PC-9 (cell line): ENCODE measurements at regions not wholly inside any gene's neighbourhood (a gene's known extent, or its start where the extent isn't known, plus 50 kb on each side); places are given as distances from the start of the nearest gene placed in this dataset.

Experiments used
- BruUV-seq: library from RNA; stranded (reverse); fragments of 400-500 nt; replicated peaks from 2 replicates; lab custom pipeline; 2021; lab: Mats Ljungman, UMichigan
- CTCF ChIA-PET: fragments of 300-600 bp; sonication (Branson Sonifier 250); formaldehyde crosslinking; loops from one replicate; lab custom pipeline; 2022; ENCODE audit warnings: antibody characterized with exemption; lab: Charles Lee
- POLR2A ChIA-PET: fragments of 300-600 bp; sonication (Branson Sonifier 250); formaldehyde crosslinking; loops from one replicate; lab custom pipeline; 2022; ENCODE audit warnings: antibody characterized with exemption; ENCODE audit not compliant: unreplicated experiment; lab: Charles Lee
- DNase-seq, 2 experiments: peaks; one replicate each; pipeline versions ENCODE4 v3.0.0 to v3.0.0-alpha.2; 2015 to 2022; ENCODE audit warnings: mixed read lengths in 1 of 2
- H2AFZ ChIP-seq: fragments of 200-600 bp; sonication (generic); 2 replicates; pipeline ENCODE4 v1.8.1; 2017; ENCODE audit warnings: antibody characterized with exemption
- H3F3A ChIP-seq: fragments of 200-600 bp; sonication (generic); 2 replicates; pipeline ENCODE4 v1.8.1; 2017; ENCODE audit warnings: antibody characterized with exemption, mild to moderate bottlenecking, low read depth; ENCODE audit not compliant: insufficient read depth
- H3K27ac ChIP-seq: fragments of 200-600 bp; sonication (generic); 2 replicates; pipeline ENCODE4 v1.6.1; 2016; ENCODE audit warnings: mixed run types
- H3K27me3 ChIP-seq: fragments of 200-600 bp; sonication (generic); 2 replicates; pipeline ENCODE4 v1.6.1; 2016; ENCODE audit warnings: low read depth, mixed run types; ENCODE audit not compliant: insufficient read depth
- H3K36me3 ChIP-seq: fragments of 200-600 bp; sonication (generic); 2 replicates; pipeline ENCODE4 v1.6.1; 2016; ENCODE audit warnings: low read depth, mixed run types
- H3K4me1 ChIP-seq: fragments of 200-600 bp; sonication (generic); replicated peaks from 2 replicates; pipeline ENCODE4 v1.6.1; 2016; ENCODE audit warnings: mixed run types; ENCODE audit not compliant: insufficient read depth
- H3K4me2 ChIP-seq: fragments of 200-600 bp; sonication (generic); 2 replicates; pipeline ENCODE4 v1.6.1; 2017; ENCODE audit warnings: mixed run types
- H3K4me3 ChIP-seq: fragments of 200-600 bp; sonication (generic); 2 replicates; pipeline ENCODE4 v1.6.1; 2016; ENCODE audit warnings: mixed run types
- H3K79me2 ChIP-seq: fragments of 200-600 bp; sonication (generic); 2 replicates; pipeline ENCODE4 v1.6.1; 2017; ENCODE audit warnings: low read depth, mixed run types
- H3K9me2 ChIP-seq: fragments of 200-600 bp; sonication (generic); 2 replicates; pipeline ENCODE4 v1.8.1; 2017; ENCODE audit warnings: mild to moderate bottlenecking; ENCODE audit not compliant: insufficient read depth
- H3K9me3 ChIP-seq: fragments of 200-600 bp; sonication (generic); 2 replicates; pipeline ENCODE4 v1.8.1; 2016; ENCODE audit warnings: low read depth; ENCODE audit not compliant: insufficient read depth
- H4K20me1 ChIP-seq: fragments of 200-600 bp; sonication (generic); 2 replicates; pipeline ENCODE4 v1.8.1; 2017; ENCODE audit not compliant: insufficient read depth
- CTCF ChIP-seq: fragments of 200-600 bp; sonication (generic); conservative IDR thresholded peaks from 2 replicates; pipeline ENCODE4 v1.6.1; 2017; ENCODE audit warnings: mixed run types, antibody characterized with exemption, mild to moderate bottlenecking, moderate library complexity
- EZH2 ChIP-seq: fragments of 200-600 bp; sonication (generic); IDR thresholded peaks from 2 replicates; pipeline ENCODE4 v1.8.0; 2017; ENCODE audit warnings: antibody characterized with exemption, low read depth
- intact Hi-C: fragments of 100-400 bp; cut with micrococcal nuclease; formaldehyde crosslinking; loops from one replicate; pipeline ENCODE4 v1.10.0; 2022; ENCODE audit not compliant: unreplicated experiment

- CTCF ChIA-PET: no interaction called here
- DNase-seq: no peak
- intact Hi-C loops: no loop called here
- H3F3A ChIP-seq: no peaks in the 10 kb centered on the region
- H2AFZ ChIP-seq: no peak overlapping the region
- H3K9me3 ChIP-seq: no peaks in the 10 kb centered on the region
- no peak overlapping the region for H3K4me2 ChIP-seq
- H3K36me3 ChIP-seq: no peaks in the 10 kb centered on the region
- H3K79me2 ChIP-seq: no peaks in the 10 kb centered on the region
- H3K4me3 ChIP-seq: no peak overlapping the region
- BruUV-seq: no TSS peak
- H3K9me2 ChIP-seq: no peaks in the 10 kb centered on the region
- no peak for TF ChIP-seq CTCF
- no peaks in the 10 kb centered on the region for H4K20me1 ChIP-seq
- H3K4me1 ChIP-seq: no peaks in the 10 kb centered on the region
- no peaks in the 10 kb centered on the region; the same call in 1 of the 2 replicates for H3K27me3 ChIP-seq
- POLR2A ChIA-PET: no interaction called here
- no peak overlapping the region for H3K27ac ChIP-seq
These were observed 366.3 kb downstream of the RPS6KC1 start for GRCh38 chr1:213417225-213417820.

GRCh38 chr1:213417846-213418245, 366.8 kb downstream of the RPS6KC1 start:
- POLR2A ChIA-PET: no interaction called here

GRCh38 chr1:213418268-213419071, 367.4 kb downstream of the RPS6KC1 start:
- Histone ChIP-seq H3F3A (no peaks in the 10 kb centered on the region), H3K27me3 (no peaks in the 10 kb centered on the region; the same call in 1 of the 2 replicates), H3K4me3 (no peak overlapping the region), H3K27ac (no peak overlapping the region), H2AFZ (no peak overlapping the region), H3K9me3 (no peaks in the 10 kb centered on the region), H4K20me1 (no peaks in the 10 kb centered on the region), H3K4me1 (no peaks in the 10 kb centered on the region), H3K79me2 (no peaks in the 10 kb centered on the region), H3K4me2 (no peak overlapping the region), H3K9me2 (no peaks in the 10 kb centered on the region), H3K36me3 (no peaks in the 10 kb centered on the region)
- ChIA-PET POLR2A (no interaction called here), CTCF (no interaction called here)
- no TSS peak for BruUV-seq
- no peak for TF ChIP-seq EZH2
- no peak for TF ChIP-seq CTCF
- intact Hi-C loops: no loop called here
- no peak for DNase-seq

More at GRCh38 chr1:213417846-213418245, 366.8 kb downstream of the RPS6KC1 start:
- TF ChIP-seq CTCF (no peak), EZH2 (no peak)
- H2AFZ ChIP-seq: no peak overlapping the region
- H3K9me3 ChIP-seq: no peaks in the 10 kb centered on the region
- no peaks in the 10 kb centered on the region for H3K79me2 ChIP-seq
- no peak overlapping the region for H3K27ac ChIP-seq
- H3F3A ChIP-seq: no peaks in the 10 kb centered on the region
- BruUV-seq: no TSS peak
- no peaks in the 10 kb centered on the region for H3K9me2 ChIP-seq
- CTCF ChIA-PET: no interaction called here
- no peak for DNase-seq
- H3K4me1 ChIP-seq: no peaks in the 10 kb centered on the region
- H3K4me2 ChIP-seq: no peak overlapping the region
- H3K36me3 ChIP-seq: no peaks in the 10 kb centered on the region
- no peak overlapping the region for H3K4me3 ChIP-seq
- intact Hi-C loops: no loop called here
- H3K27me3 ChIP-seq: no peaks in the 10 kb centered on the region; the same call in 1 of the 2 replicates
- no peaks in the 10 kb centered on the region for H4K20me1 ChIP-seq
